Hepatocyte (in vitro differentiated cells): ENCODE measurements at regions not wholly inside any gene's neighbourhood (a gene's known extent, or its start where the extent isn't known, plus 50 kb on each side); places are given as distances from the start of the nearest gene placed in this dataset.

Experiments used
- DNase-seq: peaks from one replicate; pipeline ENCODE4 v3.0.0-alpha.2; 2016; ENCODE audit warnings: low spot score
- H2AFZ ChIP-seq: fragments of 200-600 bp; sonication (generic); 2 replicates; pipeline ENCODE4 v1.6.0; 2016; ENCODE audit warnings: antibody characterized with exemption, mild to moderate bottlenecking
- H3K27ac ChIP-seq: fragments of 200-600 bp; sonication (generic); 2 replicates; pipeline ENCODE4 v1.5.1; 2016; ENCODE audit warnings: mild to moderate bottlenecking
- H3K27me3 ChIP-seq: fragments of 200-600 bp; sonication (generic); 2 replicates; pipeline ENCODE4 v1.6.1; 2016
- H3K36me3 ChIP-seq: fragments of 200-600 bp; sonication (generic); replicated peaks from 2 replicates; pipeline ENCODE4 v1.5.1; 2016; ENCODE audit warnings: low read depth; ENCODE audit not compliant: insufficient read depth
- H3K4me1 ChIP-seq: fragments of 200-600 bp; sonication (generic); 2 replicates; pipeline ENCODE4 v1.5.1; 2016; ENCODE audit warnings: mild to moderate bottlenecking, moderate library complexity; ENCODE audit not compliant: insufficient read depth
- H3K4me2 ChIP-seq: fragments of 200-600 bp; sonication (generic); 2 replicates; pipeline ENCODE4 v1.6.0; 2016
- H3K4me3 ChIP-seq: fragments of 200-600 bp; sonication (generic); 2 replicates; pipeline ENCODE4 v1.5.1; 2016; ENCODE audit warnings: mild to moderate bottlenecking
- H3K79me2 ChIP-seq: fragments of 200-600 bp; sonication (generic); 2 replicates; pipeline ENCODE4 v1.6.0; 2017; ENCODE audit warnings: mild to moderate bottlenecking
- H3K9me2 ChIP-seq: fragments of 200-600 bp; sonication (generic); replicated peaks from 2 replicates; pipeline ENCODE4 v1.6.0; 2017; ENCODE audit warnings: mild to moderate bottlenecking; ENCODE audit not compliant: insufficient read depth
- H3K9me3 ChIP-seq: fragments of 200-600 bp; sonication (generic); 2 replicates; pipeline ENCODE4 v1.5.1; 2016; ENCODE audit warnings: low read depth, mild to moderate bottlenecking
- H4K20me1 ChIP-seq: fragments of 200-600 bp; sonication (generic); 2 replicates; pipeline ENCODE4 v1.6.0; 2016; ENCODE audit warnings: mild to moderate bottlenecking; ENCODE audit not compliant: insufficient read depth, poor library complexity, severe bottlenecking
- CTCF ChIP-seq: fragments of 200-600 bp; sonication (generic); IDR thresholded peaks from 2 replicates; pipeline ENCODE4 v1.5.1; 2016; ENCODE audit warnings: antibody characterized with exemption, mild to moderate bottlenecking; ENCODE audit not compliant: poor library complexity
- EZH2 ChIP-seq: fragments of 200-600 bp; sonication (generic); IDR thresholded peaks from 2 replicates; pipeline ENCODE4 v1.6.1; 2016; ENCODE audit warnings: antibody characterized with exemption, mild to moderate bottlenecking, borderline replicate concordance
- EZH2phosphoT487 ChIP-seq: fragments of 200-600 bp; sonication (generic); IDR thresholded peaks from one replicate; pipeline ENCODE4 v1.6.1; 2018; ENCODE audit warnings: antibody characterized with exemption, mild to moderate bottlenecking, low read depth, moderate library complexity; ENCODE audit not compliant: unreplicated experiment, severe bottlenecking
- whole genome bisulfite sequencing: methylation state at CpG from one replicate; pipeline ENCODE4 v1.1.6; 2016; ENCODE audit warnings: low lambda C conversion rate; ENCODE audit errors: missing lambda C conversion rate; 5-methylcytosine and 5-hydroxymethylcytosine counted together

- Histone ChIP-seq H3K9me2 (no peaks in the 10 kb centered on the region), H3K4me1 (no peaks in the 10 kb centered on the region), H3K9me3 (no peaks in the 10 kb centered on the region), H3K4me2 (no peak overlapping the region), H3K36me3 (no peaks in the 10 kb centered on the region), H2AFZ (no peak overlapping the region), H4K20me1 (no peaks in the 10 kb centered on the region), H3K4me3 (no peak overlapping the region), H3K79me2 (no peaks in the 10 kb centered on the region), H3K27me3 (no peaks in the 10 kb centered on the region), H3K27ac (no peak overlapping the region)
- TF ChIP-seq EZH2phosphoT487 (no peak), CTCF (no peak), EZH2 (no peak)
- WGBS, result 53% methylated on average over 2 of the region's 2 CpGs
- no peak for DNase-seq
Observed at GRCh38 chr11:21963013-21963412, 229.9 kb upstream of the ANO5 start.

- no peak overlapping the region for H3K27ac ChIP-seq
- 23% methylated on average over 5 of the region's 5 CpGs for WGBS
- H3K79me2 ChIP-seq, result no peaks in the 10 kb centered on the region
- H3K9me2 ChIP-seq, result no peaks in the 10 kb centered on the region
- H3K9me3 ChIP-seq, result no peaks in the 10 kb centered on the region
- H3K36me3 ChIP-seq, result no peaks in the 10 kb centered on the region
- DNase-seq, result no peak
- no peak for TF ChIP-seq EZH2
- TF ChIP-seq CTCF, result no peak
- TF ChIP-seq EZH2phosphoT487, result no peak
- H3K4me3 ChIP-seq, result no peak overlapping the region
- no peak overlapping the region for H2AFZ ChIP-seq
- H3K4me1 ChIP-seq, result no peaks in the 10 kb centered on the region
- no peaks in the 10 kb centered on the region for H3K27me3 ChIP-seq
- no peaks in the 10 kb centered on the region for H4K20me1 ChIP-seq
- H3K4me2 ChIP-seq, result no peak overlapping the region
Observed at GRCh38 chr11:21965221-21965620, 227.7 kb upstream of the ANO5 start.

- WGBS, result 46% methylated on average over 1 of the region's 1 CpG
- Histone ChIP-seq H3K9me3 (no peaks in the 10 kb centered on the region), H3K36me3 (no peaks in the 10 kb centered on the region), H3K9me2 (no peaks in the 10 kb centered on the region), H3K4me2 (no peak overlapping the region), H3K4me3 (no peak overlapping the region), H3K79me2 (no peaks in the 10 kb centered on the region), H2AFZ (no peak overlapping the region), H3K4me1 (no peaks in the 10 kb centered on the region), H3K27ac (no peak overlapping the region), H4K20me1 (no peaks in the 10 kb centered on the region), H3K27me3 (no peaks in the 10 kb centered on the region)
- TF ChIP-seq EZH2phosphoT487 (no peak), CTCF (no peak), EZH2 (no peak)
- no peak for DNase-seq
Observed at GRCh38 chr11:21968702-21969101, 224.2 kb upstream of the ANO5 start.

- Histone ChIP-seq H3K9me3 (no peaks in the 10 kb centered on the region), H3K4me2 (no peak overlapping the region), H4K20me1 (no peaks in the 10 kb centered on the region), H3K27ac (no peak overlapping the region), H3K4me1 (no peaks in the 10 kb centered on the region), H3K79me2 (no peaks in the 10 kb centered on the region), H2AFZ (no peak overlapping the region), H3K4me3 (no peak overlapping the region), H3K36me3 (no peaks in the 10 kb centered on the region), H3K9me2 (no peaks in the 10 kb centered on the region), H3K27me3 (no peaks in the 10 kb centered on the region)
- no peak for TF ChIP-seq EZH2
- no peak for TF ChIP-seq CTCF
- TF ChIP-seq EZH2phosphoT487, result no peak
- 52% methylated on average over 3 of the region's 3 CpGs for WGBS
- DNase-seq, result no peak
Observed at GRCh38 chr11:21969841-21970240, 223.0 kb upstream of the ANO5 start.
